T-helper 1 cell treated with Interleukin-12 subunit alpha and Interleukin-12 subunit beta and Interleukin-4 antibody, amounts not matched to agents 30 μg/mL and 1 μg/mL, for 36 hours (primary cell): ENCODE measurements at regions not wholly inside any gene's neighbourhood (a gene's known extent, or its start where the extent isn't known, plus 50 kb on each side); places are given as distances from the start of the nearest gene placed in this dataset.

Source experiments
- H3K27ac Mint-ChIP-seq: one replicate; pipeline ENCODE4 v1.8.0; 2021; ENCODE audit warnings: mild to moderate bottlenecking, mixed read lengths
- H3K27me3 Mint-ChIP-seq: one replicate; pipeline ENCODE4 v1.8.0; 2021; ENCODE audit warnings: low read depth, mixed read lengths
- H3K36me3 Mint-ChIP-seq: one replicate; pipeline ENCODE4 v1.8.0; 2021; ENCODE audit warnings: low read depth, mixed read lengths
- H3K4me1 Mint-ChIP-seq: one replicate; pipeline ENCODE4 v1.8.0; 2021; ENCODE audit warnings: low read depth, mixed read lengths
- H3K4me3 Mint-ChIP-seq: one replicate; pipeline ENCODE4 v1.8.0; 2021; ENCODE audit warnings: mild to moderate bottlenecking, moderate library complexity, mixed read lengths
- H3K9me3 Mint-ChIP-seq: one replicate; pipeline ENCODE4 v1.8.0; 2021; ENCODE audit warnings: mixed read lengths

DNA sequence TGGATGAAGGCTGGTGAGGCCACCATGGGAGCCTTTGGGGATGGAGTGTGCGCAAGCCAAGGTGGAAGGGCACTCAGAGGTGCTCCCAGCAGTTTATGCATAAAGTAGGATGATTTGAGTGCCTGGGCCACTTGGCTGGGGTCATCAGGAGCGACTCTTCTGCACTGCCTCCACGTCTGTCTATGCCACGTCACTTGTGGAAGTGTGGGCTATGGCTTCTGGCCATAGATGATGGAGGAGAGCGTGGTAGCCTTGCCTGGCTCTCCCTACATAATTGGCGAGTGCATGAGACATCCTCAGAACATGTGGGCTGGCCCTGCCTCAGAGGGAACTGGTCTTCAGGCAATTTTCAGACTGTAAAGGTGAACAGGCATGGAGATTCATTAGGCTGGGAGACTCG, 182.9 kb downstream of the TEX29 start:
- H3K4me3 Mint-ChIP-seq = no peak overlapping the region
- no peaks in the 10 kb centered on the region for H3K27me3 Mint-ChIP-seq
- no peaks in the 10 kb centered on the region for H3K36me3 Mint-ChIP-seq
- H3K9me3 Mint-ChIP-seq = no peaks in the 10 kb centered on the region
- no peak overlapping the region for H3K27ac Mint-ChIP-seq
- H3K4me1 Mint-ChIP-seq = no peaks in the 10 kb centered on the region

DNA sequence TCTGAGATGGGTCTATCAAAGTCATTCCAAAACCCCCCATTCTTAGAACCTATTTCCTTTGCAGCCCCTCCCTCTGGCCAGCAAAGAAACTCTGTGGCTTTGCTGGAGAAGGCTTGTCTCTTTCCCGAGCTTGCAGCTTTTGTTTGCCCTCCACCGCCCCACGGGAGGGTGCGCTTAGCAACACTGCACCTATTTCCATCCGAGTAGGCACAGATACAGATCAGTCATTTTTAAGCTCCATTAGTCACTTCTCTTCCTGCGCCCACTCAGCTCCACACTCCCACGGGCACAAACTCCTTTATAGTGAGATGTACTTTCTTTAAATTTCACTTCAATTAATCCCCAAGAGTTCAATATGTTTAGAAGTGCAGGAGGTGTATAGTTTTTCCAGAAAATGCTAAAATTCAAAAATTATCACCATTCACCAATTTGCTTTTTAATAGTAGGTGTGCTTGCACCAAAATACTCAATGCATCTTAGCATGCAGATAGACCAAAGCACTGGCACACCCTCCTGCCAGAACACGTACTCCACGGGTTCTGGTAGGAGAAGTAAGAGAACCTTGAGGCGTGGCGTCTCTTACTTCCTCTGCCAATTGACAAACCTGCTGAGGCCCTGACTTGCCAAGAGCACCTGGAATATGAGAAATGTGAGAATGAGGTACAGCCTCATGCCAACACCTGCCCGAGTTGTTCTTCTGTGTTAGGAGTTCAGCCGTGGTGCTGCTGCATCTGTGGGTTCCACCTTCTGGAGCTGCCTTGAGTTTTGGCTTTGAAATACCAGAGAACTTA, 183.7 kb downstream of the TEX29 start:
- Mint-ChIP-seq H3K27me3 (no peaks in the 10 kb centered on the region), H3K27ac (no peak overlapping the region), H3K4me1 (no peaks in the 10 kb centered on the region), H3K4me3 (no peak overlapping the region), H3K9me3 (no peaks in the 10 kb centered on the region), H3K36me3 (no peaks in the 10 kb centered on the region)

DNA sequence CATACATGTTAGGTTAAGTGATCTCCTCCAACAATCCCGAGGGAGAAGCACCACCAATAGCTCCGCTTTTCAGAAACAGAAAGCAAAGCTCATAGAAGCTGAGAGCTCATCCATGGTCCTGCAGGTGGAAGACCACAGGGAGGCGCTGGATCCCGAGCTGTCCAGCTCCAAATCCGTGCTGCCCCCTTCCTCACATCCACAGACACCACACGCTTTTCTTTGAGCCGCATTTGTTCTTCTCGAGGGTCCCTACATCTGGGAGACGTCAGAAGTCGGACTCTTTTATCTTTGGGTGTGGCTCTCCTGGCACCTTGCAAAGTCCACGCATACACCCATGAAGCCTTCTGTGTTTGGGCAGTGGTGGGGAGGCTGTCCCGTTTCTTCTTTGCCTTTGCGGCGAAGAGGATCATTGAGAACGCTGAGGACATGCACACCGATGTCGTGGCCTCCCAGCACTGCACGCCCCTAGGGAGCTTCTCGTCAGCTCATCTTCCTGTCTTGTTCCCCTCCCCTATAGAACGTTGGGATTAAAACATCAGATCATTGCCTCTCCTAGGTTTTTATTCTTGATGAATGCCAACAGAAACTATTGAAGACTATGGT, 184.8 kb downstream of the TEX29 start:
- H3K27me3 Mint-ChIP-seq = no peaks in the 10 kb centered on the region
- H3K4me1 Mint-ChIP-seq = no peaks in the 10 kb centered on the region
- no peaks in the 10 kb centered on the region for H3K9me3 Mint-ChIP-seq
- H3K36me3 Mint-ChIP-seq = no peaks in the 10 kb centered on the region
- no peak overlapping the region for H3K27ac Mint-ChIP-seq
- H3K4me3 Mint-ChIP-seq = no peak overlapping the region

DNA sequence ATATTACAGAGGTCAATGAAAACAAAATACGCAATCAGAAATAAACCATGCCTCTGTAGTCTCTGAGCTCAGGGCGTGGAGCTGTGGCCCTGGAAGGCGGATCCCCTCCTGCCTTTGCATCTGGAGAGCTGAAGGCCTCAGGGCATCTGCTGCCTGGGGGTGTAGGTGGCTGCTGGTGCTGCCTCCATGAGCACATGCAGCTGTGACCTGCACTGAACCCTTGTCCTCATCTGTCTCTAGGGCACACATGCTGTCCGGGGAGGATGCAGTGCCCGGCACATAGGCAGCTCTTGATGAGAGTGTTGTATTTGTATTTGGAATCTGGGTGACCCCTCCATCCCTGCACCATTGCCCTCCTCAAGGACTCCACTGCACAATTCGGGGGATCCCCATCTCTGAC, 185.7 kb downstream of the TEX29 start:
- no peak overlapping the region for H3K4me3 Mint-ChIP-seq
- H3K4me1 Mint-ChIP-seq = no peaks in the 10 kb centered on the region
- no peaks in the 10 kb centered on the region for H3K27me3 Mint-ChIP-seq
- H3K36me3 Mint-ChIP-seq = no peaks in the 10 kb centered on the region
- no peak overlapping the region for H3K27ac Mint-ChIP-seq
- H3K9me3 Mint-ChIP-seq = no peaks in the 10 kb centered on the region

DNA sequence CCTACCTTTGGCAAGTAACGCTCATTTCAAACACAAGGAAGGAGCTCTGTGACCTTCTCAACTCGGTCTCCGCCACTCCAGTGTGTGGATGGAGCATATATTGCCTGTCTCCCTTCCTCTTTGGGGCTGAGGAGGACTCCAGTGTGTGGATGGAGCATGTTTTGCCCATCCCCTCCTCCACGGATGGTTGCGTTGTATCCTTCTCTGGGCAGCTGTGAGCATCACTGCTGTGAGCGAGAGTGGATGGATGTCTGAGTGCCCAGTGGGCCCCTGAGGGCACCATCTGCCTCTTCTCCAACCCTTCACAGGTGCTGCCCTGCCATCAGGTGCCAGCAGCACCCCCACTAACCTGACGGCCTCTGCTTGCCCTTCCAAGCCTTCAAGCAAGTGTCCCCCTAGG, 186.2 kb downstream of the TEX29 start:
- Mint-ChIP-seq H3K4me3 (no peak overlapping the region), H3K36me3 (no peaks in the 10 kb centered on the region), H3K27me3 (no peaks in the 10 kb centered on the region), H3K27ac (no peak overlapping the region), H3K4me1 (no peaks in the 10 kb centered on the region), H3K9me3 (no peaks in the 10 kb centered on the region)

DNA sequence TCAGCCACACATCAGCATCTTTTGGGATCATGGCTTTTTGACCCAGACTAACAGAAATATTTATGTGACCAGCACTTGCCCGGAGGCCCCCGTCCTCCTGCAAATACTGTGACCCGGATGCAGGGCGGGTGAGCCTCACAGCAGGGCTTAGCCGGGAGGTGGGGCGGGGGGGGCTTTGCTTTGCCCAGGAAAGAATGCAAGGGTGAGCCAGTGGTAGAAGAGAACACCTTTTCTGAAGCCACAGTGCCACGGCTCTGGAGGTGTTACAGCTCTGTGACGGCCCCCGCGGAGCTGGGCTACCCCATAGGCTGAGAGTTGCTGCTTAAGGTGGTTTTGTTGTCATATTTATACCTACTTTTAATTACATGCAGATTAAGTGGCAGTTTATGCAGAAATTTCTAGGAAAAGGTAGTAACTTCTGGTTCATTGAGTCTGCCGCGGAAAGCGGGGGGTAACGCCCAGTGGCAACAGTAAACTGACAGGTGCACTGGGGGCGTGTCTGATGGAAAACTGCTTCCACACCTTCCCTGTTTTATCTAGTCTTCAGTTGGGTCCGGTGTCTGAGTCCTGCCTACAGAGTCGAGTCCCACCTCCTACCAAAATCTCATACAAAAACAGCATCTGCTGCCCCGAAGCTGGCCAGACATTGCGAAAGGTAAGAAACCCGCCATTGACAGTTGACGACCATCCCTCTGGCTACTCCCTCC, 187.9 kb downstream of the TEX29 start:
- no peaks in the 10 kb centered on the region for H3K27me3 Mint-ChIP-seq
- no peaks in the 10 kb centered on the region for H3K4me1 Mint-ChIP-seq
- no peaks in the 10 kb centered on the region for H3K36me3 Mint-ChIP-seq
- no peak overlapping the region for H3K4me3 Mint-ChIP-seq
- no peak overlapping the region for H3K27ac Mint-ChIP-seq
- H3K9me3 Mint-ChIP-seq = no peaks in the 10 kb centered on the region

DNA sequence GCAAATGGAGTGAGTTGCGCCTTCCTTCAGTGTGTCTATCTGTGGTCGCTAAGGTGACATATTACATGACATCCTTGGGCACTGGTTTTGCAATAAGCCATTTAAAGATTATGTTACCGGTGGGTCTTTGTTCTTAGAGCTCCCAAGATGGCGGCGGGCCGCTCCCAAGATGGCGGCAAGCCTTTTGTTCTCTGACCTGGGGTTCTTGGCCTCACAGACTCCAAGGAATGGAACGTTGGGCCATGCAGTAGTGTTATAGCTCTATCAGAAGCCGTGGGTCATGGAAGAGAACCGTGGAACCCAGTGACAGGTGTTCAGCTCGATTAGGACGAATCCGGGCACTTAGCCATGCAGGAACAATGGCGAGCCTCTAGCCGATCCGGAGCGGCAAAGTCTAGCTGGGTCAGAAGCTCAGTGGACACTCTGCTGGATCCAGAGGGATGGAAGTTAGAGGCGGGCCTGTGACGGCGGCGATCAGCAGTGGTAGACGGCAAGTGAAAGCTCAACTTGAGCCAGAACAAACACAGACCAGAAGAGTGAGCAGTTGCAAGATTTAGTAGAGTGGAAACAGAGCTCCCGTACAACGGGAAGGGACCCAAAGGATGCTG, 188.6 kb downstream of the TEX29 start:
- Mint-ChIP-seq H3K9me3 (no peaks in the 10 kb centered on the region), H3K36me3 (no peaks in the 10 kb centered on the region), H3K27ac (no peak overlapping the region), H3K4me3 (no peak overlapping the region), H3K27me3 (no peaks in the 10 kb centered on the region), H3K4me1 (no peaks in the 10 kb centered on the region)

DNA sequence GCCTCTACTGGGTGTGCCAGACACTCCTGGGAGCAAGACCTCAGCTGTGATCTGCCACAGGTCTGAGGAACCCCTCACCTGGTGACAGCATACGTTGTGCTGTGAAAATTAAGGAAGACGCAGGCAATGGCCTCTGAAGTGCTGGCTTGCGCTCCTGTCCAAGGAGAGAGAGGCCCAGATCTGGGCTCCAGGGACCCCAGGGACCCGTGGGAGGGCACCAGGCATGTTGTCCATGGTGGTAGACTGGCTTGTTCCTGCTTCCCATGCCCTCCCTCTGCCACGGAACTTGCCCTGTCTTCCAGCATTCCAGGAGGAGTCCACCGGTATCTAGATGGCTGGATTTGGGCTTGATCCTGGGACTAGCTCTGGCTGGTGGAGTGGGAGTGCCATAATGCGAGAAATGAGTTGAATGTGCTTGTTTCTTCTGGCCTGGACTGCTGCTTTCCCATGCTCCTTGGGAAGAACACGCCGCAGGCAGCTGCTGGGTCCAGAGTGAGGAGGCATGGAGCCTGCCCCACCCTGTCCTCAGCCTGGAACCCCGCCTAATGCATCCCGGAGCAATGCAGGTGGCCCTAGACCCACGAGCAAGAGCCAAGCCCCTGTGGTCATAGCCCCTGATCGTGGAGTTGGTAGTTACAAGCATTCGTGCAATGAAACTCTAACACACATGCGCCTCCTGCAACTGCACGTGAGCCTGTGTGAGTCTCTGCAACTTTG, 190.2 kb downstream of the TEX29 start:
- H3K27ac Mint-ChIP-seq = no peak overlapping the region
- no peaks in the 10 kb centered on the region for H3K36me3 Mint-ChIP-seq
- no peaks in the 10 kb centered on the region for H3K9me3 Mint-ChIP-seq
- no peak overlapping the region for H3K4me3 Mint-ChIP-seq
- no peaks in the 10 kb centered on the region for H3K27me3 Mint-ChIP-seq
- no peaks in the 10 kb centered on the region for H3K4me1 Mint-ChIP-seq

DNA sequence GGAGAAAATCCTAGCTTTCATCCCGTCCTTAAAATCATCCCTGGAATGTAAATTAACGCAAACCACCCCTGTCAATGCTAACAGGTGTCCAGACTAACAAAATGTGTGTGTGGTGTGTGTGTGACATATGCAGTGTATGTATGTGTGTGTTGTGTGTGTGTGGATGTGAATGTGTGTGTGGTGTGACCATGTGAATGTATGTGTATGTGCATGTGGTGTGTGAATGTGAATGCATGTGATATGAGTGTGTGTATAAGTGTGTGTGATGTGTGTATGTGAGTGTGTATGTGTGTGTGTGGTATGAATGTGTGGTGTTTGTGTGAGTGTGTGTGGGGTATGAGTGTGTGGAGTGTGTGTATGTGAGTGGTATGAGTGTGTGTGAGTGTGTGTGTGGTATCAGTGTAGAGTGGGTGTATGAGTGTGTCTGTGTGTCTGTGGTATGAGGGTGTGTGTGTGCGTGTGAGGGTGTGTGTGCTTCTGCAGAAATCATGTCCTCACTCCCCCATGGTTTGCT, 190.8 kb downstream of the TEX29 start:
- Mint-ChIP-seq H3K9me3 (no peaks in the 10 kb centered on the region), H3K4me3 (no peak overlapping the region), H3K27ac (no peak overlapping the region), H3K4me1 (no peaks in the 10 kb centered on the region), H3K36me3 (no peaks in the 10 kb centered on the region), H3K27me3 (no peaks in the 10 kb centered on the region)

DNA sequence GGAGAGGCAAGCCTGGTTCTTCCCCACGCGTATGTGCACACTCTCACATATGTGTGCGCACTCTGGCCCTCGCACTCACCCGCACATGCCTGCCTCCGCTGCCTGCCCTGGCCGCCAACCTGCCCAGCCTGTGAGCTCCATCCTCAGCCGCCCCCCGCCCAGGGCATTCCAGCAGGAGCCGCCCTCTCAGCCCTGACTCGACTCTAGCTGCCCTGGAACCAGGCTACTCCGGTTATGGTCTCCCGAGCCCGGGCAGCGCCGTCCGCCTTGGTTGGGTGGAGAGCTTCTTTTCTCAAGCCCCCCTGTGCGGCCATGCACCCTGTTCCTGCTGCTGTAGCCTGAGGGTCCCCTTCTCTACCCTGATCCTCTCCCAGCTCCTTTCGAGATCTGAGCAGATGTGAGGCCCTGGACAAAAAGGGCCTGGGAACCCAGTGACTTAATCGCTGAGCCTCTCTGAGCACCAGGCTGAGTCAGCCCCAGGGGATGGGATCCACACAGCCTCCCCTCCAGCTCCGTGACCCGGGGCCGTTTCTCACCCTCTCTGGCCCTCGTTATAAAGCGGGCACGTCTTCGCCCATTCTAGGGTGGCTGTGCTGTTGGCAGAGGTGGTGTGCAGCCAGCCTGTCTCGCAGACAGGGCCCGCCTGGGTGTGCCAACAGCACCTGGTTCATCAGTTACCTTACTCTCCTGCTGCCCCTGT, 191.5 kb downstream of the TEX29 start:
- no peaks in the 10 kb centered on the region for H3K9me3 Mint-ChIP-seq
- no peak overlapping the region for H3K4me3 Mint-ChIP-seq
- no peak overlapping the region for H3K27ac Mint-ChIP-seq
- no peaks in the 10 kb centered on the region for H3K4me1 Mint-ChIP-seq
- H3K36me3 Mint-ChIP-seq = no peaks in the 10 kb centered on the region
- H3K27me3 Mint-ChIP-seq = no peaks in the 10 kb centered on the region

DNA sequence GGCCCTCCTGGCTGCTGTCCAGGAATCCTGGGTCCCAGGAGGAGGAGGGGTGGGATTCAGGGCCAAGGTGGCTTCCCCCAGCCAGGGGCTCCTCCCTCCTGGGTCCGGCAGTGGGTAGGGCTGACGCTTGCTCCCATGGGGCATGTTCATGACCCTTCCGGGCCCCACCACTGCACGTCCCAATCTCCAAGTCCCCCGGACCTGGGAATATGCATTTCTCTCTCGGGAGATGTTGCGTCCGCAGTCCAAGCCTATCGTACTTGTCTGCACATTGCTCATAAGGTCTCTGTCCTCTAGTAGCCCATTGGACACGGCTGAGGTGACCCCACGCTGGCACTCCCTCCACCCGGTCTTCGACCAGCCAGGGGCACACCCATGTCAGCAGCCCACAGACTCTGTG, 192.3 kb downstream of the TEX29 start:
- Mint-ChIP-seq H3K36me3 (no peaks in the 10 kb centered on the region), H3K27ac (no peak overlapping the region)

DNA sequence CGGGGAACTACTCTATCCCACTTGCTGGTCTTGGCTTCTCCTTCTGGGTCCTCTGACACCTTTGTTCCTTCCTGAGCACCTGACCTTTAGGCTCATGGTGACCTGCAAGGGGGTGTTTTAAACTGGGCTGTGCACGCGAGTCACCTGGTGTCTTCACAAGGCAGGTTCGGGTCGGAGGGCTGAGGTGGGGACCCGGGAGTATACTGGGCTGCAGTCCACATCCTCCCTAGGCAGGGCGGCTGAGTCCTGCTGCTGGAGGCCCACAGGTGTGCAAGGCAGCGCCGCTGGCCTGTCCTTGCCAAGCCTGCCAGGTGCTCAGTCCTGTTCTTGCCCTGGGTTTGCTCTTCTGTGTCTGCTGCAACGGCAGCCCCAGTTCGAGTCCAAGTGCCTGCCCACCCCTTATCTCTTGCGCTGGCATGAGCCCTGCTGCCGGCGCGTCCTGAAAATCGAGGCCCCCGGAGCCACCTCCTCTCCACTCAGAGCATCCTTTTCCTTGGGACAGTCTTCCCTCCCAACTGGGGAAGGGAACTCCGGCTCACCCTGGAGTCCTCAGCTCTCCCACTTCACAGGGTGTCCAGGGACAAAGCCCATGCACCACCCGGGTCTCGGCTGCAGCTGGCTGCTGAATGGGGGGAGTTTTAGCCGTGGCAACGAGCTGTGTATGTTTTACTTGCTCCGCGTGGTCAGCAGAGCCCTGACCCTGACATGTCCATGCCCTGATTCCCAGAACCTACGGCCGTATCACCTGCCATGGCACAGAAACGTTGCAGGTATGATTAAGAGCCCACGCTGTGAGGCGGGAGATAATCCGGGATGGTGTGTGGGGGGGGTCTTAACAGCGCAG, 193.5 kb downstream of the TEX29 start:
- no peaks in the 10 kb centered on the region for H3K36me3 Mint-ChIP-seq
- H3K9me3 Mint-ChIP-seq = no peaks in the 10 kb centered on the region
- H3K4me1 Mint-ChIP-seq = no peaks in the 10 kb centered on the region
- no peak overlapping the region for H3K27ac Mint-ChIP-seq
- H3K27me3 Mint-ChIP-seq = no peaks in the 10 kb centered on the region
- no peak overlapping the region for H3K4me3 Mint-ChIP-seq

More for the DNA sequence above, 192.3 kb downstream of the TEX29 start:
- no peaks in the 10 kb centered on the region for H3K9me3 Mint-ChIP-seq
- H3K27me3 Mint-ChIP-seq = no peaks in the 10 kb centered on the region
- no peak overlapping the region for H3K4me3 Mint-ChIP-seq
- H3K4me1 Mint-ChIP-seq = no peaks in the 10 kb centered on the region

DNA sequence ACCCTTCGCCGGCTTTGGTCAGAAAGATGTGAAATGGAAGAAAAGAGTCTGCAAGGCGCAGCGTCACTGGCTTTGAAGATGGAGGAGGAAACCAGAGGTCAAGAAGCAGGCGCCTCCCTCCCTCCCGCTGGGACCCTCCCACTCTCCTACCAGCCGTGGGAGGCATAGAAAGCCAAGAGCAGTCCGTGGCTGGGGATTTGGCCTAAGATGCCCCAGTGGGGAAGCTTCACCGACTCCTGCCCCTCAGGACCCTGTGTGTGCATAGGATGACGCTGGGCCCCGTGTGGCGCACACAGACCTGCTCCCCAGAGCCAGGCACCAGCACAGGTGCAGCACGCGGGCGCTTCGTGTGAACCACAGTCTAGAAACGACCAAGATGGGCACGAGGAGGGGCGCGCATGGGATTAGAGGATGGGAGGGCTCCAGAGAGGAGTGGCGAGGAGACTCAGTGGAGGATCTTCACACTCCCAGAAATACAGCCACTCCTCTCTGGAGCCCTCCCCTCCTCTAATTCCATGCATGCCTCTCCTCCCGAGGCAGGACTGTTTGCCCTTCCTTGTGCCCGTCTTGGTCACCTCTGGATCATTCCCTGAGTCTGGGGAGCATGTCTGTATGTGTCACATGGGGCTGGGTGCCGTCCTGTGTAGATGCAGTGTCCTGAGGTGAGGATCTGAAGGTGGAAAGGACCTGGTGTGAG, 194.3 kb downstream of the TEX29 start:
- Mint-ChIP-seq H3K27ac (no peak overlapping the region), H3K4me1 (no peaks in the 10 kb centered on the region), H3K4me3 (no peak overlapping the region), H3K9me3 (no peaks in the 10 kb centered on the region), H3K36me3 (no peaks in the 10 kb centered on the region), H3K27me3 (no peaks in the 10 kb centered on the region)
